SU-DHL-6 (cell line): ENCODE measurements at regions not wholly inside any gene's neighbourhood (a gene's known extent, or its start where the extent isn't known, plus 50 kb on each side); places are given as distances from the start of the nearest gene placed in this dataset.

Experiments
- H2AFZ ChIP-seq: fragments of 200-600 bp; sonication (generic); 2 replicates; pipeline ENCODE4 v1.6.1; 2014; ENCODE audit warnings: low read depth, mild to moderate bottlenecking, moderate library complexity, mixed read lengths, antibody characterized with exemption, low read length; ENCODE audit not compliant: severe bottlenecking
- H3F3A ChIP-seq: fragments of 200-600 bp; shearing (Covaris generic); 2 replicates; pipeline ENCODE4 v1.6.0; 2016; ENCODE audit warnings: antibody characterized with exemption, mild to moderate bottlenecking; ENCODE audit not compliant: insufficient read depth
- H3K27ac ChIP-seq: fragments of 200-600 bp; sonication (generic); 2 replicates; pipeline ENCODE4 v1.5.1; 2016; ENCODE audit warnings: low read depth, mild to moderate bottlenecking, low read length, moderate library complexity, mixed read lengths
- H3K27me3 ChIP-seq: fragments of 200-600 bp; sonication (generic), shearing (Covaris generic); 2 replicates; pipeline ENCODE4 v1.6.0; 2014; ENCODE audit warnings: mild to moderate bottlenecking, low read length
- H3K36me3 ChIP-seq: fragments of 200-600 bp; sonication (generic); 2 replicates; pipeline ENCODE4 v1.6.1; 2014; ENCODE audit warnings: mild to moderate bottlenecking, low read length, mixed read lengths
- H3K4me2 ChIP-seq: fragments of 300-600, 200-600 bp; shearing (Covaris generic), sonication (generic); 2 replicates; pipeline ENCODE4 v1.6.0; 2014; ENCODE audit warnings: low read length, low read depth, mild to moderate bottlenecking; ENCODE audit not compliant: poor library complexity, severe bottlenecking
- H3K4me3 ChIP-seq: fragments of 200-600 bp; sonication (generic); 2 replicates; pipeline ENCODE4 v1.5.1; 2014; ENCODE audit warnings: antibody characterized with exemption, low read length, mild to moderate bottlenecking, mixed read lengths; ENCODE audit not compliant: insufficient read depth, poor library complexity, severe bottlenecking
- H3K79me2 ChIP-seq: fragments of 200-600 bp; sonication (generic); 2 replicates; pipeline ENCODE4 v1.6.1; 2014; ENCODE audit warnings: mild to moderate bottlenecking, low read length, moderate library complexity; ENCODE audit not compliant: insufficient read depth
- H3K9ac ChIP-seq: fragments of 200-600 bp; sonication (generic); 2 replicates; pipeline ENCODE4 v1.7.0; 2014; ENCODE audit warnings: mild to moderate bottlenecking, low read length
- H3K9me2 ChIP-seq: fragments of 200-600 bp; sonication (generic); replicated peaks from 2 replicates; pipeline ENCODE4 v1.6.1; 2014; ENCODE audit warnings: low read length; ENCODE audit not compliant: insufficient read depth
- H3K9me3 ChIP-seq: fragments of 200-600 bp; sonication (generic); 2 replicates; pipeline ENCODE4 v1.6.1; 2014; ENCODE audit warnings: low read length, mixed read lengths; ENCODE audit not compliant: insufficient read depth
- H4K20me1 ChIP-seq: fragments of 200-600 bp; sonication (generic); 2 replicates; pipeline ENCODE4 v1.6.1; 2014; ENCODE audit warnings: low read depth, mild to moderate bottlenecking, antibody characterized with exemption, low read length, moderate library complexity, mixed read lengths
- EZH2phosphoT487 ChIP-seq: fragments of 200-600 bp; sonication (generic), shearing (Covaris generic); conservative IDR thresholded peaks from 2 replicates; pipeline ENCODE4 v1.6.1; 2018; ENCODE audit warnings: mild to moderate bottlenecking, antibody characterized with exemption, low read length, moderate library complexity, mixed read lengths
- TF ChIP-seq, protein P1 (sequence below): fragments of 200-600 bp; sonication (generic); IDR thresholded peaks from one replicate; pipeline ENCODE4 v1.5.1; 2017; ENCODE audit warnings: antibody characterized with exemption, mild to moderate bottlenecking, low read length, moderate library complexity; ENCODE audit not compliant: insufficient read depth, poor library complexity, severe bottlenecking

DNA sequence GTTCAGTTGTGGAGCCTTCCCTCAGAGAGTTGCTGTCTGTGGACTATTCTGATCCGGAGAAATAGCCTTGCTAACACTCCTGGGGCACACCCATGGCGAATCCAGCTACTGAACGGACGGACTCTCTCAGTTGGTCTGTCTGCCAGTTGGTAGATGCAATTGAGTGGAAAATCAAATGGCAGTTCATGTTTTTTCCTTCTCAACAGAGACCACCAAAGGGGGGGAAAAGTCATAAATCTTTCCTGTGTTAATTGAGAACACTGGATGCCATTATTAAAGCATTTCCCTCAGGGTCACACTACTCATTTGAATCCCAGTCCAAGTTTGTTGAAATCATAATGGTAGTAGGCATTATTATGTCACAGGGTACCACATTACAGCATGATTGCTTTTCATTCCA lies 354.3 kb upstream of the FAR2 start:
- Histone ChIP-seq H3K9ac (no peak overlapping the region), H2AFZ (no peak overlapping the region), H4K20me1 (no peaks in the 10 kb centered on the region), H3F3A (no peaks in the 10 kb centered on the region), H3K27me3 (no peaks in the 10 kb centered on the region), H3K4me3 (no peak overlapping the region), H3K9me3 (no peaks in the 10 kb centered on the region), H3K36me3 (no peaks in the 10 kb centered on the region), H3K9me2 (no peaks in the 10 kb centered on the region), H3K4me2 (no peak overlapping the region), H3K27ac (no peak overlapping the region), H3K79me2 (no peaks in the 10 kb centered on the region)
- TF ChIP-seq, protein P1, sequence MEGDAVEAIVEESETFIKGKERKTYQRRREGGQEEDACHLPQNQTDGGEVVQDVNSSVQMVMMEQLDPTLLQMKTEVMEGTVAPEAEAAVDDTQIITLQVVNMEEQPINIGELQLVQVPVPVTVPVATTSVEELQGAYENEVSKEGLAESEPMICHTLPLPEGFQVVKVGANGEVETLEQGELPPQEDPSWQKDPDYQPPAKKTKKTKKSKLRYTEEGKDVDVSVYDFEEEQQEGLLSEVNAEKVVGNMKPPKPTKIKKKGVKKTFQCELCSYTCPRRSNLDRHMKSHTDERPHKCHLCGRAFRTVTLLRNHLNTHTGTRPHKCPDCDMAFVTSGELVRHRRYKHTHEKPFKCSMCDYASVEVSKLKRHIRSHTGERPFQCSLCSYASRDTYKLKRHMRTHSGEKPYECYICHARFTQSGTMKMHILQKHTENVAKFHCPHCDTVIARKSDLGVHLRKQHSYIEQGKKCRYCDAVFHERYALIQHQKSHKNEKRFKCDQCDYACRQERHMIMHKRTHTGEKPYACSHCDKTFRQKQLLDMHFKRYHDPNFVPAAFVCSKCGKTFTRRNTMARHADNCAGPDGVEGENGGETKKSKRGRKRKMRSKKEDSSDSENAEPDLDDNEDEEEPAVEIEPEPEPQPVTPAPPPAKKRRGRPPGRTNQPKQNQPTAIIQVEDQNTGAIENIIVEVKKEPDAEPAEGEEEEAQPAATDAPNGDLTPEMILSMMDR, result no peak
- no peak for TF ChIP-seq EZH2phosphoT487

DNA sequence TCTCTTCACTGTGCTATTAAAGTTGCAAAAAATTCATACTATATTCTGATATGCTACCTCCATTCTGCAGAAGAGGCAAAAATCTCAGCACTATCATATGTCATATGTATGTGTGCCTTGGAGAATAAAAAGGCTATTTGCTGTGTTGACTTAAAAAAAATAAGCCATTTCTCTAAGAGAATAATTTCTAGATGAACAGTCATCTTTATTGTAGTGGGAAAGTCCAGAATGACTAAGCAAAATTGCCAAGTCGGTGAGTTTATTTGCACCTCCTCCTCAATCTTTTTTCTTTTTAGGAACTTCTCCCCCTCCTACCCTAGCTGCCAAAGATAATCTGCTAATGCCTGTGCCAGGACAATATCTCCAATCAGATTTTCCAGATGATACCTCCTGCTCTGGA lies 353.8 kb upstream of the FAR2 start:
- Histone ChIP-seq H4K20me1 (no peaks in the 10 kb centered on the region), H3K4me2 (no peak overlapping the region), H3F3A (no peaks in the 10 kb centered on the region), H3K9ac (no peak overlapping the region), H3K27me3 (no peaks in the 10 kb centered on the region), H3K9me3 (no peaks in the 10 kb centered on the region), H3K79me2 (no peaks in the 10 kb centered on the region), H2AFZ (no peak overlapping the region), H3K4me3 (no peak overlapping the region), H3K27ac (no peak overlapping the region), H3K36me3 (no peaks in the 10 kb centered on the region), H3K9me2 (no peaks in the 10 kb centered on the region)
- TF ChIP-seq, protein P1, result no peak
- no peak for TF ChIP-seq EZH2phosphoT487

DNA sequence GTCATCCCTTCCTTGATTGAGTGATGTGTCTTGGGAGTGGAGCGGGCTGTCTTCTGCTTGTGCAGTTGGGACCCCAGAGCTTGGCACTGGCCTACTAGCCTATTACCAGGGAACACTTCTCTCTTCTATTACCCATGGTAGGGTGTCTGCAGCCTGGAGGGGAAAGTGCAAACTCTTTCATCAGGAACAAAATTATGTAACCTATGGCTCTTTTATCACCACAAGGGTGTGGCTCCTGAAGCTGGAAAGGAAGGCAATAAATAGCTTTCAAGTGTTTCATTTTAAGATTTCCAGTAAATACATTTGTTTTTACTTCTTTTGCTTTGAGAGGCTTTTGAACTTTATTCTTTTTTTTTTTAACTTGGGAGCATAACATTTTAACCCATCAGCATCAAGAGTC lies 349.7 kb upstream of the FAR2 start:
- H3K79me2 ChIP-seq, result no peaks in the 10 kb centered on the region
- H3K36me3 ChIP-seq, result no peaks in the 10 kb centered on the region
- TF ChIP-seq EZH2phosphoT487, result no peak
- TF ChIP-seq, protein P1, result no peak
- H2AFZ ChIP-seq, result no peak overlapping the region
- H3K4me3 ChIP-seq, result no peak overlapping the region
- no peak overlapping the region for H3K4me2 ChIP-seq
- H3K27me3 ChIP-seq, result no peaks in the 10 kb centered on the region
- H3K9me3 ChIP-seq, result no peaks in the 10 kb centered on the region
- H3K9ac ChIP-seq, result no peak overlapping the region
- no peaks in the 10 kb centered on the region for H3K9me2 ChIP-seq
- no peak overlapping the region for H3K27ac ChIP-seq
- H3F3A ChIP-seq, result no peaks in the 10 kb centered on the region
- H4K20me1 ChIP-seq, result no peaks in the 10 kb centered on the region

DNA sequence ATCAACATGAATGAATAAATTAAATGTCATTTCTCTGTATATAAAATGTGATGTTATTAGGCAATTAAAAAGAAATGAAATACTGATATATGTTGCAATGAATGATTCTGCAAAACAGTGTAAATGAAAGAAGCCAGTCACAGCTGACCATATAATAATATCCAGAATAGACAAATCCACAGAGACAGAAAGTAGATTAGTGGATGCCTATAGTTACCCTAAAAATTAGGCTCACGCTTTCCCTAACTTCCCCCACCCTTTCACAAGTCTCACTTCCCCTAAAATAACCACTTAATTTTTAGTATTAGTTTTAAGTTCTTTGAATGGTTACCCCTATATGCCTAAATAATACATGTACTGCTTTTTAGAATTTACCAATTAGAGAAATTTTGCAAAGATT lies 348.9 kb upstream of the FAR2 start:
- Histone ChIP-seq H3K27me3 (no peaks in the 10 kb centered on the region), H3F3A (no peaks in the 10 kb centered on the region), H3K79me2 (no peaks in the 10 kb centered on the region), H3K4me2 (no peak overlapping the region), H3K36me3 (no peaks in the 10 kb centered on the region), H3K9me2 (no peaks in the 10 kb centered on the region), H2AFZ (no peak overlapping the region), H3K27ac (no peak overlapping the region), H3K9ac (no peak overlapping the region), H3K9me3 (no peaks in the 10 kb centered on the region), H3K4me3 (no peak overlapping the region), H4K20me1 (no peaks in the 10 kb centered on the region)
- TF ChIP-seq, protein P1, result no peak
- TF ChIP-seq EZH2phosphoT487, result no peak
